Erythroblast (primary cell): ENCODE measurements at regions not wholly inside any gene's neighbourhood (a gene's known extent, or its start where the extent isn't known, plus 50 kb on each side); places are given as distances from the start of the nearest gene placed in this dataset.

Source experiments
- GATA1 ChIP-seq: IDR thresholded peaks from 2 replicates; pipeline ENCODE4 v1.6.1; 2011; ENCODE audit warnings: low read depth, mild to moderate bottlenecking, control low read depth, low read length, moderate library complexity
- POLR2A ChIP-seq: IDR thresholded peaks from 2 replicates; pipeline ENCODE4 v1.6.1; 2011; ENCODE audit warnings: mild to moderate bottlenecking, low read length

DNA sequence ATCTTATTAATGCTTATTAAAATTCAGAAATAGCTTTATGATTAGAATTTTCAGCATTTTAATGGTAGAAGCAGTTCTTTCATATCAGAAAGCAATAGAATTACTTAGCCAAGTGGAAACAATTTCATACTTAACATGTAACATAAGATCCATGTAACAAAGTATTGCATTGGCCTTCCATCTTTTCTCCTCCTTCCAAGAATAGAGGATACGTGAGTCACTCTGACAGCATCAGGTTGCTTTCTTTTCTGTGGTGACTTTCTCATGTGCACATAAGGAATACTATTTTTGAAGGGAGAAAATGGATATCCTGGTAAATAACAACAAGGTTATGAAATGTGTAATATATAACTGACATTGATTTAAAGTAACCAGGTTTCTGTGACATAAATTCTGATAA, 272.2 kb downstream of the ANXA1 start:
- TF ChIP-seq POLR2A (no peak), GATA1 (no peak)
